ENCODE measurements at regions not wholly inside any gene's neighbourhood (a gene's known extent, or its start where the extent isn't known, plus 50 kb on each side); places are given as distances from the start of the nearest gene placed in this dataset.
A peak's percentile ranks its signal among the peaks of the same experiment; 100 is the strongest.
"Not testable (repeated sequence)": the region's sequence is repeated elsewhere in the genome, so short reads cannot be mapped to it uniquely, and the experiment has no call there.

- no peak for DNase-seq
Observed at GRCh38 chr21:31536138-31536537, 123.4 kb upstream of the SOD1 start.

GRCh38 chr21:31531967-31532366, 127.5 kb upstream of the SOD1 start:
- DNase-seq, result no peak

GRCh38 chr21:31530897-31531705, 128.4 kb upstream of the SOD1 start:
- DNase-seq, result no peak

GRCh38 chr21:31530364-31530763, 129.1 kb upstream of the SOD1 start:
- DNase-seq, result no peak

- DNase-seq, result no peak
Observed at GRCh38 chr21:31529406-31529805, 130.1 kb upstream of the SOD1 start.

- DNase-seq, result no peak
Observed at GRCh38 chr21:31526040-31526439, 133.5 kb upstream of the SOD1 start.

GRCh38 chr21:31524140-31524539, 135.4 kb upstream of the SOD1 start:
- DNase-seq, result no peak

GRCh38 chr21:31521515-31521914, 138.0 kb upstream of the SOD1 start:
- no peak for DNase-seq

- DNase-seq, result no peak
Observed at GRCh38 chr21:31520561-31521098, 138.9 kb upstream of the SOD1 start.

GRCh38 chr21:31518580-31518979, 140.9 kb upstream of the SOD1 start:
- DNase-seq, result no peak

- no peak for DNase-seq
Observed at GRCh38 chr21:31517664-31518414, 141.7 kb upstream of the SOD1 start.

GRCh38 chr21:31515253-31515652, 144.2 kb upstream of the SOD1 start:
- no peak for DNase-seq

- DNase-seq, result peak in 46 of 51 donors; percentile 7 to 89 (median 64)
Observed at GRCh38 chr21:31514598-31514997, 144.9 kb upstream of the SOD1 start.

GRCh38 chr21:31513541-31513940, 146.0 kb upstream of the SOD1 start:
- DNase-seq, result not testable (repeated sequence)

- not testable (repeated sequence) for DNase-seq
Observed at GRCh38 chr21:31511999-31512398, 147.5 kb upstream of the SOD1 start.

GRCh38 chr21:31511258-31511657, 148.2 kb upstream of the SOD1 start:
- DNase-seq, result no peak

GRCh38 chr21:31509194-31510017, 150.1 kb upstream of the SOD1 start:
- peak in 4 of 51 donors; percentile 22 to 78 (median 48) for DNase-seq

- DNase-seq, result no peak
Observed at GRCh38 chr21:31505975-31506374, 153.5 kb upstream of the SOD1 start.

GRCh38 chr21:31503939-31504338, 155.6 kb upstream of the SOD1 start:
- DNase-seq, result no peak

GRCh38 chr21:31503467-31503866, 156.0 kb upstream of the SOD1 start:
- no peak for DNase-seq

- DNase-seq, result no peak
Observed at GRCh38 chr21:31502537-31503143, 156.9 kb upstream of the SOD1 start.

Measured in hypothalamus (tissue), 51 donors.